KMS-11 (cell line): ENCODE measurements at regions not wholly inside any gene's neighbourhood (a gene's known extent, or its start where the extent isn't known, plus 50 kb on each side); places are given as distances from the start of the nearest gene placed in this dataset.

Experiments used
- H2AFZ ChIP-seq: fragments of 200-600 bp; sonication (generic); 2 replicates; pipeline ENCODE4 v1.6.1; 2016; ENCODE audit warnings: antibody characterized with exemption, mixed run types, low read depth
- H3K27ac ChIP-seq: fragments of 200-600 bp; sonication (generic); 2 replicates; pipeline ENCODE4 v1.6.1; 2016; ENCODE audit warnings: mild to moderate bottlenecking, mixed run types
- H3K27me3 ChIP-seq: fragments of 200-600 bp; sonication (generic); 2 replicates; pipeline ENCODE4 v1.6.1; 2017; ENCODE audit warnings: mild to moderate bottlenecking, low read depth, mixed run types, moderate library complexity; ENCODE audit not compliant: insufficient read depth
- H3K36me3 ChIP-seq: fragments of 200-600 bp; sonication (generic); 2 replicates; pipeline ENCODE4 v1.6.1; 2017; ENCODE audit warnings: mild to moderate bottlenecking, mixed run types; ENCODE audit not compliant: insufficient read depth
- H3K4me1 ChIP-seq: fragments of 200-600 bp; sonication (generic); 2 replicates; pipeline ENCODE4 v1.6.1; 2016; ENCODE audit warnings: mild to moderate bottlenecking, low read depth, mixed run types; ENCODE audit not compliant: poor library complexity, severe bottlenecking
- H3K4me2 ChIP-seq: fragments of 200-600 bp; sonication (generic); 2 replicates; pipeline ENCODE4 v1.7.0; 2016; ENCODE audit warnings: mild to moderate bottlenecking, mixed run types
- H3K4me3 ChIP-seq: fragments of 200-600 bp; sonication (generic); IDR thresholded peaks from 2 replicates; pipeline ENCODE4 v1.6.1; 2017; ENCODE audit warnings: low read depth, low read length, mixed read lengths; ENCODE audit not compliant: insufficient read depth
- H3K79me2 ChIP-seq: fragments of 200-600 bp; sonication (generic); 2 replicates; pipeline ENCODE4 v1.6.1; 2016; ENCODE audit warnings: low read depth, mixed run types; ENCODE audit not compliant: insufficient read depth
- H3K9ac ChIP-seq: fragments of 200-600 bp; sonication (generic); 2 replicates; pipeline ENCODE4 v1.6.1; 2016; ENCODE audit warnings: mild to moderate bottlenecking, mixed run types
- H4K20me1 ChIP-seq: fragments of 200-600 bp; sonication (generic); 2 replicates; pipeline ENCODE4 v1.6.1; 2016; ENCODE audit warnings: mild to moderate bottlenecking, mixed run types; ENCODE audit not compliant: insufficient read depth
- TF ChIP-seq, protein P1 (sequence below): fragments of 200-600 bp; sonication (generic); conservative IDR thresholded peaks from 2 replicates; pipeline ENCODE4 v1.6.1; 2017; ENCODE audit warnings: low read depth, mild to moderate bottlenecking, antibody characterized with exemption, low read length, moderate library complexity, mixed read lengths

- H4K20me1 ChIP-seq, result no peaks in the 10 kb centered on the region
- H3K27ac ChIP-seq, result no peak overlapping the region
- H3K79me2 ChIP-seq, result no peaks in the 10 kb centered on the region
- H3K36me3 ChIP-seq, result no peaks in the 10 kb centered on the region
- H3K4me3 ChIP-seq, result no peak overlapping the region
- TF ChIP-seq, protein P1, sequence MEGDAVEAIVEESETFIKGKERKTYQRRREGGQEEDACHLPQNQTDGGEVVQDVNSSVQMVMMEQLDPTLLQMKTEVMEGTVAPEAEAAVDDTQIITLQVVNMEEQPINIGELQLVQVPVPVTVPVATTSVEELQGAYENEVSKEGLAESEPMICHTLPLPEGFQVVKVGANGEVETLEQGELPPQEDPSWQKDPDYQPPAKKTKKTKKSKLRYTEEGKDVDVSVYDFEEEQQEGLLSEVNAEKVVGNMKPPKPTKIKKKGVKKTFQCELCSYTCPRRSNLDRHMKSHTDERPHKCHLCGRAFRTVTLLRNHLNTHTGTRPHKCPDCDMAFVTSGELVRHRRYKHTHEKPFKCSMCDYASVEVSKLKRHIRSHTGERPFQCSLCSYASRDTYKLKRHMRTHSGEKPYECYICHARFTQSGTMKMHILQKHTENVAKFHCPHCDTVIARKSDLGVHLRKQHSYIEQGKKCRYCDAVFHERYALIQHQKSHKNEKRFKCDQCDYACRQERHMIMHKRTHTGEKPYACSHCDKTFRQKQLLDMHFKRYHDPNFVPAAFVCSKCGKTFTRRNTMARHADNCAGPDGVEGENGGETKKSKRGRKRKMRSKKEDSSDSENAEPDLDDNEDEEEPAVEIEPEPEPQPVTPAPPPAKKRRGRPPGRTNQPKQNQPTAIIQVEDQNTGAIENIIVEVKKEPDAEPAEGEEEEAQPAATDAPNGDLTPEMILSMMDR, result no peak
- H3K9ac ChIP-seq, result no peak overlapping the region
- no peak overlapping the region for H3K4me2 ChIP-seq
- no peaks in the 10 kb centered on the region for H3K27me3 ChIP-seq
- H3K4me1 ChIP-seq, result no peaks in the 10 kb centered on the region
- no peak overlapping the region for H2AFZ ChIP-seq
These were observed 52.5 kb upstream of the PDE8B start for GRCh38 chr5:77157732-77158532.

GRCh38 chr5:77156379-77156778, 54.1 kb upstream of the PDE8B start:
- H3K4me3 ChIP-seq, result no peak overlapping the region
- no peak overlapping the region for H3K4me2 ChIP-seq
- TF ChIP-seq, protein P1, result no peak
- H3K9ac ChIP-seq, result no peak overlapping the region
- no peaks in the 10 kb centered on the region for H3K4me1 ChIP-seq
- no peak overlapping the region for H3K27ac ChIP-seq
- no peaks in the 10 kb centered on the region for H3K79me2 ChIP-seq
- H3K27me3 ChIP-seq, result no peaks in the 10 kb centered on the region
- no peaks in the 10 kb centered on the region for H4K20me1 ChIP-seq
- no peak overlapping the region for H2AFZ ChIP-seq
- no peaks in the 10 kb centered on the region for H3K36me3 ChIP-seq

DNA sequence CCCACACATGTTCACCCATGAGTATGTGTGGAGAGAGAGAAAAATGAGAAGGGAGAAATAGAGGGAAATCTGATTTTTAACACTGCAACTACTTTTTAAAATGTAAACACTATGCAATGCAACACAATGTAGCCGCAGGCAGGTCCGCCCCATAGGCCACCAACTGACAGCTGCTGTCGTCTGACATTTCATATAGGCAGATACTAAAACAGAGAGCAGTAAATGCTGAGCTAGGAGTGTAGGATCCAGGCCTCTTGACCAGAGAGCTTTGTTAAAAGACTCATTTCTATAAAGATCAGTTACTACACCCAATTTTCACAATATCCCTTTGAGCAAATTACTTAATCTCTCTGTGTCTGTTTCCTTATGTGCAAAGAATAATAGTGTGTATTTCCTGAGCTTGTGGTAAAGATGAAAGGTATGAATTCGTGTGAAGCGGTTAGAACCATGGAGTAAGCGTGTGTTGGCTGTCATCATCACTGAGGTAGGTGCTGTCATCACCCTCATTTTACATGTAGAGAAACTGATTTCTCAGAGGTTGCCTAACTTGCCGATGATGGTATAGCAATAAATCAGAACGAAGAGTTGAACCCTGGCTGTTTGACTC, 55.2 kb upstream of the PDE8B start:
- no peaks in the 10 kb centered on the region for H3K36me3 ChIP-seq

GRCh38 chr5:77152441-77152840, 58.0 kb upstream of the PDE8B start:
- no peak overlapping the region for H3K4me2 ChIP-seq
- no peak overlapping the region for H2AFZ ChIP-seq
- no peak overlapping the region for H3K9ac ChIP-seq
- H3K27me3 ChIP-seq, result no peaks in the 10 kb centered on the region
- H3K4me1 ChIP-seq, result no peaks in the 10 kb centered on the region
- no peak overlapping the region for H3K27ac ChIP-seq
- no peaks in the 10 kb centered on the region for H3K36me3 ChIP-seq
- TF ChIP-seq, protein P1, result no peak
- H3K79me2 ChIP-seq, result no peaks in the 10 kb centered on the region
- no peaks in the 10 kb centered on the region for H4K20me1 ChIP-seq
- no peak overlapping the region for H3K4me3 ChIP-seq

More for the DNA sequence above, 55.2 kb upstream of the PDE8B start:
- Histone ChIP-seq H3K4me3 (no peak overlapping the region), H2AFZ (no peak overlapping the region), H3K4me2 (no peak overlapping the region), H3K79me2 (no peaks in the 10 kb centered on the region), H3K4me1 (no peaks in the 10 kb centered on the region), H3K27ac (no peak overlapping the region), H4K20me1 (no peaks in the 10 kb centered on the region), H3K27me3 (no peaks in the 10 kb centered on the region), H3K9ac (no peak overlapping the region)
- TF ChIP-seq, protein P1, result no peak
